NCI-H69 (cell line): ENCODE measurements at regions not wholly inside any gene's neighbourhood (a gene's known extent, or its start where the extent isn't known, plus 50 kb on each side); places are given as distances from the start of the nearest gene placed in this dataset.
"Not testable (repeated sequence)": the region's sequence is repeated elsewhere in the genome, so short reads cannot be mapped to it uniquely, and the experiment has no call there.

Experiments
- DNase-seq: peaks from one replicate; lab custom pipeline; 2025; lab: John Stamatoyannopoulos, UW

DNA sequence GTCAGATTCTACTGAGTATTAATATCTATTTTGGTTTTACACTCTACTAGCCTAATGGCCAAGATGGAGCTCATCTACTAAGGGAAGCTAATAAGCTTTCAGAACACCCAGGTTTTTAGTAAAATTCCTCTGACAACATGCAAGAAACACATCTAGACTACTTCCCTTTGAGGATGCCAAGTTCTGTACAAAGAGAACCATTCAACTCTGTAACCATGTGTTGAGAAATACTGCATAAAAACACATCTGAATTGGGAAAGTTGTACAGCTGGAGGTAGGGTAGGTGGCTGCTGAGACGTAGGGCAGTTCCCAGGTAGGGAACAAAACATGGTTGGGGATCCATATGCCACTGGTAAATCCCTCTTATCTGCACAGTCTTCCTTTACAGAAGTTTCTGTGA, 66.2 kb downstream of the SC5D start:
- DNase-seq = no peak

- no peak for DNase-seq
Observed at GRCh38 chr11:121359591-121359990, 67.0 kb downstream of the SC5D start.

GRCh38 chr11:121362955-121363354, 70.4 kb downstream of the SC5D start:
- DNase-seq = not testable (repeated sequence)

DNA sequence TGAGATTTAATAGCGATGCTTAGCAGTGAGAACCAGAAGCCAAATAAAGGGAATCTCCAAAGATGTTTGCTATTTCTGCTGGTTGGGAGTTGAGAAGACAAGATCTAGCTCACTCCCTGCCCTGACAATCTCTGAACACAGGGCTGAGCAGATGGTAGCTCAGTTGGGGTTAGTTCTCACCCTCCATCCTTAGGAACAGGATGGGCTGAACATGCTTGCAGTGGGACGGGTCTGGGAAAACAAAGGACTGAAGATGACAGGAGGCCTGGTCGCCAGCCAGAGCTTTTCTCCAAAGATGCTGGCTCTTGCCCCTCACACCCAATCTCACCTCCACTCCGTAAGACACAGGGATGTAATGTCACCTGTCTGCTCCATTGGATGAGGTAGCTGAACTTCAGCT, 72.7 kb downstream of the SC5D start:
- DNase-seq = peak; percentile 38

- DNase-seq = no peak
Observed at GRCh38 chr11:121366038-121366437, 73.5 kb downstream of the SC5D start.

GRCh38 chr11:121367001-121367843, 74.7 kb downstream of the SC5D start:
- peak; percentile 92 for DNase-seq

GRCh38 chr11:121367844-121368225, 75.3 kb downstream of the SC5D start:
- DNase-seq = peak; percentile 50

DNA sequence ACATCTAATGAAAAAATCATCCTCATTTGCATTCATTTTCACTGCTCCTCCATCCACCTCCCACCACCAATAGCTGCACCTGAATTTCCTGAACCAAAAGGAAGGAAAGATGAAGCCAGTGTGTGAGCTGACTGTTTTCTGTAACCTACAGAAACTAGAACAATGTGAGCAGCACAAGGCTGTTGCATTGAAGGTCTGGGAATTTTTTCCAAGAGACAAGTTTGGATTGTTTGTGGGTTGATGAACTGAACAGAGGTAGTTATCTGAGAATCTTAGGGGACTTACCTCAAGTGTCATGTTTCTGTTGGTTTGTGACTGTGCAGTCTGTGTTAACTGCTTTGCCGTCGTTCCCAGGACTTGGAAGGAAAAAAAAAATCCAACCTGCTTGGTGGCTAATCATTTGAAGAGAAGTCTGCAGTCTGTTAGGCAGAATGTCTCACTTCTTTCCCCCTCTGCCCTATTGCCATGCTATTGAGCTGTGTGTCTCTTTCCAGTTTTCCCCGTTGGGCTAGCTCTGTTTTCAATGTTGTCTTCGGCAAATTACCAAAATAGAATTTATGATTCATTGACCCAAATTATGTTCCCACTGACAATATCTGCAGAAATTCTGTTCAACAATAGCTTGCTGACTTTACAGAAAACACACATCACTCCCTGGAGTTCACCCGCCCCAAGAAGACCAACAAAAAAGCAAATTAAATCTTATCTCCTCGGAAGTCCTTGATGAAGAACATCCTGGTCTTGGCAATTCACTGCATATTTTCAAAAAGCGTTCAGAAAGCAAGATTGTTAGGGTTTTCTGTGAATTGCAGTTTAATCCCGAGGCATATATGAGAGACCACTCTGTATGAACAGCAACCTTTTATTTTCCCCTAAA, 76.0 kb downstream of the SC5D start:
- peak; percentile 52 for DNase-seq

DNA sequence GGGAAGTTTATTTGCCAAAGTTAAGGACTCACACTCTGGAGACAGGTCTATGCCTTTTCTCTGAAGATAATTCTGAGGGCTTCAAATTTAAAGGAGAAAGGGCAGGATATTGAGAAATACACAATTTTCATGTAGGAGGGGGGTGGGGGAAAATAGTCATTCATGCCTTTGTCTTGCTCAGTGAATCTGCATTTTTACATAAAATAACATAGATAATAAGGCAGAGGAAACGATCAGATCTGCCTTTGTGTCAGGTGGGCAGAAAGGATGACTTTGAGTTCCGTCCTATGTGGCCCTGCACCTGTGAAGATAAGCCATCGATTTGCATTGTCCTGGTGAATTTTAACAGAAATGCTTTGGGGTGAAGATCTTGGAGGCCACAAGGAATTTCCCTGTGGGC, 76.8 kb downstream of the SC5D start:
- DNase-seq = no peak

- peak; percentile 88 for DNase-seq
Observed at GRCh38 chr11:121372028-121372427, 79.5 kb downstream of the SC5D start.

DNA sequence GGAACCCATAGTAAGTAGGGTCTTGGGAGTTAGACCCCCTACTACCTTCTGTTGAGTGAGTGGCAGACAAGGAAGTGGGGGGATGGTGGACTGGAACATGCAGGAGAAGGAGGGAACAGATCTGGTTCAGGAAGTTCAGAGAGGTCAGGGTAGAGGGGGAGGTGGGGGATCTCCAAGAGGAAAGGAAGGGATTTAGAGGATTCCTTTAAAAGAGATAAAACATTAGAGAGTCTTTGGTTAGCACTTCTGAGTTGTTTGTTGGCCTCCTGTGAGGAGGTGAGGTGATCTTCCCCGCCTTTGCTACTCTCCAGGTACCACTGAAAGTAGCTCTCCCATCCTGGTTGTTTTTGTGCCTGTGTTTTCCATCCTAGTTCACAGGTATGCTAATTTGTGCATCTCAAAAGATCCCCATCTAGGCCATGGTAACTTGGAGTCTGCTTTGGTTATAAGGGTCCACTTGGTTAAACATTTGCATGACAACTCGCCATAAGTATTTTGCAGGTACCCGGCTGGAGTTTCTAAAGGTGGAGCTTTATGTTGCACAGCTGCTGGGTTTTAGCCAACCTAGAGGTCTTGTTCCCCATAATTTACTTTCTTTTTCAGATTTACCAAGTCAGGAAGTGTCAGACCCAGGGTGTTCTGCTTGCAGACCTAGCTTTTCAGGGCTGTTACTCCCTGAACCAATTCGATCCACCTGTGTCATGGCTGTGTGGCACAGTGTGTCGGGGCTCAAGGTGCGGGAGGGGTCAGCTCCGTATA, 79.3 kb upstream of the SORL1 start:
- DNase-seq = peak; percentile 60

DNA sequence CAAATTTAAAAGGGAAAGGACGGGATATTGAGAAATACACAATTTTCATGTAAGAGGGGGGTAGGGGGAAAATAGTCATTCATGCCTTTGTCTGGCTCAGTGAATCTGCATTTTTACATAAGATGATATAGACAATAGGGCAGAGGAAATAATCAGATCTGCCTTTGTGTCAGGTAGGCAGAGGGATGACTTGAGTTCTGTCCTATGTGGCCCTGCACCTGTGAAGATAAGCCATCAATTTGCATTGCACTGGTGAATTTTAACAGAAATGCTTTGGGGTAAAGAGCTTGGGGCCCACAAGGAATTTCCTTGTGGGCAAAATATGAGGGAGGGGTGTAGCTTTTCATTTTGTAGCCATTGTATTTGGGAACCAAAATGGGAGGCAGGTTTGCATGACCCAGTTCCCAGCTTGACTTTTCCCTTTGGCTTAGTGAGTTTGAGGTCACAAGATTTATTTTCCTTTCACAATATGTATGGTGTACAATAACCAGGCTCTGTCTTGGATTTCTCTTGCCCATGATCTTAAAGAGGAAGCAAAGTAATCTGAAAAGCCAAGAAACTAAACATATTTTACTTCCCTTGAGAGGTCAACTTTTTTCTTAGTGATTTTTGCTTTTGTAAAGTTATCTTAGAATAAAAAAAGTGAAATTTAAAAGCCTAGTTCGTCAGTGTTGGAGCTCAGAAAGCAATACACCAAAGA, 77.7 kb upstream of the SORL1 start:
- DNase-seq = no peak

- DNase-seq = no peak
Observed at GRCh38 chr11:121376130-121376529, 76.0 kb upstream of the SORL1 start.

DNA sequence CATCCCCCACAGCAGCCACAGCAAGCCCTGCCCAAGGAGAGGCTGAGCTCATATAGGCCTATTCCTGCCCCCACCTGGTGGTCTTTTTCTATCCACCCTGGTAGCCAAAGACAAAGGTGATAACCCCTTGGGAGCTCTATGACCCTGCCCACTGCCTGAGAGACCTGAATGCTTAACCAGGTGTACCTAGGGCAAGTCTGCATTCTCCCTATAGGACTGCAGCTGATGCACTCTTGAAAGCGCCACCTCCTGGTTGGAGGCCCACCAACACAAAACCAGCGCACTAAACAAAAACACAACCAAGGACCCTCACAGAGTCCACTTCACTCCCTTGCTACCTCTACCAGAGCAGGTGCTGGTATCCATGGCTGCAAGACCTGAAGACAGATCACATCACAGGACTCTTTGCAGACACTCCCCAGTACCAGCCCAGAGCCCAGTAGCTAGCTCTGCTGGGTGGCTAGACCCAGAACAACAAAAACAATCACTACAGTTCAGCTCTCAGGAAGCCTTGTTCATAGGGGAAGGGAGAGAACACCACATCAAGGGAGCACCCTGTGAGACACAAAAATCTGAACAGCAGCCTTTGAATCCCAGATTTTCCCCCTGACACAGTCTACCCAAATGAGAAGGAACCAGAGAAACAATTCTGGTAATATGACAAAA, 72.8 kb upstream of the SORL1 start:
- peak; percentile 35 for DNase-seq

DNA sequence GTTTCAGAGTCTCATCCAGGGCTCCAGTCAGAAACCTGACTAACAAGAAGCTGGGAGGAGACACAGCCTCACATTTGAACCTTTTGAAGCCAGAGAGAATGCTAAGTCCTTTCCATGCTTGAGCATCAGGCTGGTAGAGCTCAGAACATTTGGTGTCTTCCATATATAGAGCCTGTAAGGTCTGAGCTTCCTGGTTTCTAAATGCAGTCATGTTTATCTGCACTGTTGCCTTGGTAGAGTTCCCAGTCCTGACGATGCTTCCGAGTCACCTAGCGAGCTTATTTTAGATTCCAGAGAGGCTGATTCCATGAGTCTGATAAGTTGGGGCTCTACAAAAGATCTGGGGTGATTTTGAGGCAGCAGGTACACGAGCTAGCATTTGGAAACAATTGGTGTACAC, 68.4 kb upstream of the SORL1 start:
- no peak for DNase-seq

DNA sequence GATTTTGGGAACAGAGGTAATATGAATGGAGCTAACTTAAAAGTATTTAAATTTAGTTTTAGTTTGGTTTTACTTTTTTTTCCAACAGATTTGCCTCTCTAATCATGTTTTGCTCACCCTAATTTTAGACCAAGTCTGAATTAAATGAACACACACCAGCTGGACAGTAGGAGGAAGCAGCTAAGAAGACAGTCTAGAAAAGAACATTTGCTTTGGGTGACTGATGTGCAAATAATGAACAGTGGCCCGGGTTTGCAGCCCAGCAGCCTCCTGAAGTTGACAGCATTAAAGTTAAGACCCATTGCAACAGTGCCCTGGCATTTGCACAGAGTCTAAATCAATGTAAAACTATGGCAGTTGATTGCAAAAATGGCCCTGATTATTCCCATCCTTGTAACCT, 66.4 kb upstream of the SORL1 start:
- no peak for DNase-seq
